Mesenchymal stem cell (in vitro differentiated cells and primary cell): ENCODE measurements at regions not wholly inside any gene's neighbourhood (a gene's known extent, or its start where the extent isn't known, plus 50 kb on each side); places are given as distances from the start of the nearest gene placed in this dataset.

Experiments
- DNase-seq: peaks from one replicate; pipeline ENCODE4 v3.0.0-alpha.2; 2013
- H2AFZ ChIP-seq: one replicate; pipeline ENCODE4 v1.6.1; 2013; ENCODE audit warnings: low read depth, mild to moderate bottlenecking, control low read depth, inconsistent platforms, low read length, moderate library complexity
- H2AK5ac ChIP-seq: 2 replicates; pipeline ENCODE4 v1.6.1; 2013; ENCODE audit warnings: low read length, moderate library complexity, mild to moderate bottlenecking, inconsistent platforms; ENCODE audit not compliant: severe bottlenecking
- H2BK120ac ChIP-seq: one replicate; pipeline ENCODE4 v1.6.1; 2013; ENCODE audit warnings: low read depth, mild to moderate bottlenecking, inconsistent platforms, low read length, moderate library complexity
- H2BK12ac ChIP-seq, 2 experiments: one replicate each; pipeline ENCODE4 v1.6.1; 2013; ENCODE audit warnings: inconsistent platforms in 2 of 2, low read length in 2 of 2, mild to moderate bottlenecking in 2 of 2, moderate library complexity in 2 of 2, control low read depth in 1 of 2
- H2BK15ac ChIP-seq: one replicate; pipeline ENCODE4 v1.6.1; 2013; ENCODE audit warnings: mild to moderate bottlenecking, low read depth, inconsistent platforms; ENCODE audit not compliant: poor library complexity, severe bottlenecking
- H2BK5ac ChIP-seq: 2 replicates; pipeline ENCODE4 v1.6.1; 2013; ENCODE audit warnings: low read depth, mild to moderate bottlenecking, low read length, control low read depth, inconsistent platforms; ENCODE audit not compliant: poor library complexity, severe bottlenecking
- H3K14ac ChIP-seq, 2 experiments: one replicate each; pipeline ENCODE4 v1.6.1; 2013; ENCODE audit warnings: inconsistent platforms in 2 of 2, low read length in 2 of 2, control low read depth in 1 of 2, mild to moderate bottlenecking in 1 of 2, moderate library complexity in 1 of 2
- H3K18ac ChIP-seq, 2 experiments: one replicate each; pipeline ENCODE4 v1.6.1; 2013; ENCODE audit warnings: inconsistent platforms in 2 of 2, low read length in 2 of 2, control low read depth in 1 of 2, low read depth in 1 of 2, mild to moderate bottlenecking in 1 of 2
- H3K23ac ChIP-seq, 2 experiments: one replicate each; pipeline ENCODE4 v1.6.1; 2013; ENCODE audit warnings: inconsistent platforms in 2 of 2, low read length in 2 of 2, mild to moderate bottlenecking in 2 of 2, moderate library complexity in 2 of 2, control low read depth in 1 of 2
- H3K27ac ChIP-seq: 2 replicates; pipeline ENCODE4 v1.5.1; 2013; ENCODE audit warnings: mild to moderate bottlenecking, moderate library complexity, low read length, control low read depth, inconsistent platforms; ENCODE audit not compliant: poor library complexity, severe bottlenecking
- H3K27me3 ChIP-seq, 2 experiments: 2 replicates each; pipeline versions ENCODE4 v1.6.1 to v1.7.0; 2013; ENCODE audit warnings: low read length in 2 of 2, mild to moderate bottlenecking in 2 of 2, moderate library complexity in 2 of 2, control low read depth in 1 of 2, inconsistent platforms in 1 of 2; ENCODE audit not compliant: control insufficient read depth in 1 of 2, insufficient read depth in 1 of 2
- H3K36me3 ChIP-seq, 2 experiments: 2 replicates each; pipeline versions ENCODE4 v1.6.1 to v1.7.0; 2013; ENCODE audit warnings: low read length in 2 of 2, control low read depth in 1 of 2, inconsistent platforms in 1 of 2, low read depth in 1 of 2, mild to moderate bottlenecking in 1 of 2; ENCODE audit not compliant: insufficient read depth in 2 of 2, control insufficient read depth in 1 of 2
- H3K4ac ChIP-seq, 2 experiments: one replicate each; pipeline ENCODE4 v1.6.1; 2013; ENCODE audit warnings: inconsistent platforms in 2 of 2, low read length in 2 of 2, mild to moderate bottlenecking in 2 of 2, moderate library complexity in 2 of 2, control low read depth in 1 of 2, low read depth in 1 of 2
- H3K4me1 ChIP-seq: 2 replicates; pipeline ENCODE4 v1.6.1; 2013; ENCODE audit warnings: low read depth, low read length, control low read depth; ENCODE audit not compliant: control insufficient read depth, insufficient read depth
- H3K4me2 ChIP-seq: 2 replicates; pipeline ENCODE4 v1.6.1; 2013; ENCODE audit warnings: low read length, mild to moderate bottlenecking, inconsistent platforms; ENCODE audit not compliant: poor library complexity, severe bottlenecking
- H3K4me3 ChIP-seq, 2 experiments: 2 replicates each; pipeline versions ENCODE4 v1.5.1 to v1.7.0; 2013; ENCODE audit warnings: low read length in 2 of 2, mild to moderate bottlenecking in 2 of 2, control low read depth in 1 of 2, low read depth in 1 of 2; ENCODE audit not compliant: insufficient read depth in 1 of 2
- H3K79me1 ChIP-seq: replicated peaks from 2 replicates; pipeline ENCODE4 v1.6.1; 2013; ENCODE audit warnings: mild to moderate bottlenecking, control low read depth, low read length, inconsistent platforms; ENCODE audit not compliant: poor library complexity, severe bottlenecking
- H3K9ac ChIP-seq: 2 replicates; pipeline ENCODE4 v1.7.0; 2013; ENCODE audit warnings: mild to moderate bottlenecking, low read length, moderate library complexity
- H3K9me3 ChIP-seq: 2 replicates; pipeline ENCODE4 v1.7.0; 2013; ENCODE audit warnings: mild to moderate bottlenecking, low read length; ENCODE audit not compliant: control insufficient read depth
- H4K8ac ChIP-seq: one replicate; pipeline ENCODE4 v1.6.1; 2013; ENCODE audit warnings: inconsistent platforms, mild to moderate bottlenecking, low read length, moderate library complexity
- H4K91ac ChIP-seq: one replicate; pipeline ENCODE4 v1.6.1; 2013; ENCODE audit warnings: mild to moderate bottlenecking, low read length, inconsistent platforms
- WGBS: methylation state at CpG from one replicate; pipeline ENCODE4 v1.1.7; 2013; ENCODE audit warnings: mixed read lengths; 5-methylcytosine and 5-hydroxymethylcytosine counted together

DNA sequence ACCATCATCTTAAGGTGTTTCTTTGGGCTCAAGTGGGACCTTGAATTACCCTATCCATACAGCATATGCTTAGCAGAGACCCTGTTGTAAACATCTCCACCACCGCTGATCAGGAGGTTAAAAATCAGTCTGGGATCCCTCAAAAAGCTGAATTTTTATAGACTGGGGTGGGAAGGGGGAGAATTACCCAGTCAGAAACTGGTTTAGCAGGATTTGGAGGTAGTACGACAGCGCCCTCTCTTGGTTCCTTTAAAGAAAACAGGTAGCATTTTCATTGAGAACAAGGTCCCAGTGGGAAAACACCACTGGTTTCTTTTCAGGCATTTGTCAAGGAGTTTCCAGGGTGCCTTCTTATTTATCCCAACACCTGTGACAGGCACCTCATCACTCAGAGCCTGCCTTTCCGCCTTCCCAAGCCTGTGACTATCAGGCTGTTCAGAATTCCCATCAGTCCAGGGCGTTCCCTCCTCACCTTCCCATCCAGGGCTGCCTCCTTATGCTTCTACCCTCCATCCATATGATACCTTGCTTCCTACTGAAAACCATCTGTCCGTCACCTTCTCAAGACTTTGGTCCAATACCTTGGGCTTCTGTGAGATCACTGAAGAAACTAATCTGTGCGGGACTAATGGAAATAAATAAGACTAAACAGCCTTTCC lies 203.8 kb upstream of the RAI14 start:
- H3K79me1 ChIP-seq: no peaks in the 10 kb centered on the region
- H3K18ac ChIP-seq: no peak overlapping the region

DNA sequence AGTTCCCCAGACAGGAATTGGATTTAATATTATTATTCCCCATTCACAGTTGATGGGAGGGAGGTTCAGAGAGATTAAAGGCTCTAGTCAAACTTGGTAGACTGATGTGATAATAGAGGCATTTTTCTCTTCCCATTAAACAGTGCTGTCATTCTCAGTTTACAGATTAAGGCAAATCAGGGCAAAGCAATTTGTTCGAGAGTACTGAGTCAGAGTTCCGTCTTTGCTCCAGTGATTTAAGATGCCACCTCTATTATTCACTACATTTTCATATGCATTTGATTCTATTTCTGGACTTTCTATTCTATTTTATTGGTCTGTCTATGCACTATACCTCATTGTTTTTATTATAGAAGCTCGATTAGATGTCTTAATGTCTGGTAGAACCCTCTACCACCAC lies 201.0 kb upstream of the RAI14 start:
- H2BK12ac ChIP-seq: no peak overlapping the region
- no peaks in the 10 kb centered on the region for H3K9me3 ChIP-seq
- no peak overlapping the region for H2BK120ac ChIP-seq
- H3K36me3 ChIP-seq: no peaks in the 10 kb centered on the region
- DNase-seq: no peak
- H3K4ac ChIP-seq: no peak overlapping the region
- no peak overlapping the region for H3K9ac ChIP-seq
- 90% methylated on average over 3 of the region's 3 CpGs for WGBS
- no peaks in the 10 kb centered on the region for H3K4me1 ChIP-seq
- no peak overlapping the region for H4K8ac ChIP-seq
- no peak overlapping the region for H3K27ac ChIP-seq
- H3K4me2 ChIP-seq: no peak overlapping the region
- H2AFZ ChIP-seq: no peak overlapping the region
- no peak overlapping the region for H4K91ac ChIP-seq
- H2AK5ac ChIP-seq: no peak overlapping the region
- no peak overlapping the region for H3K18ac ChIP-seq
- no peak overlapping the region for H3K4me3 ChIP-seq
- H3K79me1 ChIP-seq: no peaks in the 10 kb centered on the region
- peaks cover 11 to 39% of the 10 kb centered on the region in 2 experiments for H3K27me3 ChIP-seq
- no peak overlapping the region for H3K14ac ChIP-seq
- H2BK5ac ChIP-seq: no peak overlapping the region
- H3K23ac ChIP-seq: no peak overlapping the region
- H2BK15ac ChIP-seq: no peak overlapping the region

More for the DNA sequence above, 203.8 kb upstream of the RAI14 start:
- Histone ChIP-seq H3K4me1 (no peaks in the 10 kb centered on the region), H3K4me3 (no peak overlapping the region), H2BK120ac (no peak overlapping the region), H2AFZ (no peak overlapping the region), H2BK12ac (no peak overlapping the region), H3K36me3 (no peaks in the 10 kb centered on the region), H2BK5ac (no peak overlapping the region), H3K27ac (no peak overlapping the region), H3K9ac (no peak overlapping the region), H3K9me3 (no peaks in the 10 kb centered on the region), H3K4me2 (no peak overlapping the region), H3K27me3 (peaks cover 20 to 62% of the 10 kb centered on the region in 2 experiments), H3K4ac (no peak overlapping the region), H2BK15ac (no peak overlapping the region), H3K14ac (no peak overlapping the region), H3K23ac (no peak overlapping the region), H4K8ac (no peak overlapping the region), H4K91ac (no peak overlapping the region), H2AK5ac (no peak overlapping the region)
- 42% methylated on average over 6 of the region's 7 CpGs for WGBS
- DNase-seq: peak; percentile 35

DNA sequence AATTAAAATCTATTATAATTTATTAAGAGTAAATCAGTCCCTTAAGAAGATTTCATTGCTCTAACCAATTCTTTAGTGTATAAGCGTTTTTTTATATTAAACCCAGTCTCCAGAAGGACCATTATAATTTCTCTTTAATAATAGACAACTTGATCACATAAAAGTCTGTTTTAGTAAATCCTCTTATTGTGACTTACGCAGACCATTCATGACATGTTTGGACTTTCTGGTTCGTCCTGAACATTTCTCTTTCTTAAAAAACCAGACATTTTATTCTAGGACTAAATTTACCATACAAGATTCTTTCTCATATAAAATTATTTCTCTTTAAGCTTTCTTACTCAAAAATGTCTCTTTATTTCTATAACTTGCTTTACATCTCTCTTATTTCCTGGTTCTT lies 196.2 kb upstream of the RAI14 start:
- no peak overlapping the region for H3K27ac ChIP-seq
- H3K9me3 ChIP-seq: peaks cover 5% of the 10 kb centered on the region
- H3K4me1 ChIP-seq: no peaks in the 10 kb centered on the region
- no peak overlapping the region for H3K23ac ChIP-seq
- 52% methylated on average over 2 of the region's 3 CpGs for WGBS
- H3K18ac ChIP-seq: no peak overlapping the region
- no peak for DNase-seq
- no peak overlapping the region for H3K14ac ChIP-seq
- no peak overlapping the region for H2BK5ac ChIP-seq
- H2BK15ac ChIP-seq: no peak overlapping the region
- no peak overlapping the region for H3K4me2 ChIP-seq
- no peak overlapping the region for H2BK12ac ChIP-seq
- H3K4ac ChIP-seq: no peak overlapping the region
- no peaks in the 10 kb centered on the region for H3K36me3 ChIP-seq
- H3K27me3 ChIP-seq: no peaks in the 10 kb centered on the region
- no peak overlapping the region for H2AFZ ChIP-seq
- H2BK120ac ChIP-seq: no peak overlapping the region
- H4K91ac ChIP-seq: no peak overlapping the region
- H3K4me3 ChIP-seq: no peak overlapping the region
- no peak overlapping the region for H3K9ac ChIP-seq
- H3K79me1 ChIP-seq: no peaks in the 10 kb centered on the region
- H2AK5ac ChIP-seq: no peak overlapping the region
- H4K8ac ChIP-seq: no peak overlapping the region

DNA sequence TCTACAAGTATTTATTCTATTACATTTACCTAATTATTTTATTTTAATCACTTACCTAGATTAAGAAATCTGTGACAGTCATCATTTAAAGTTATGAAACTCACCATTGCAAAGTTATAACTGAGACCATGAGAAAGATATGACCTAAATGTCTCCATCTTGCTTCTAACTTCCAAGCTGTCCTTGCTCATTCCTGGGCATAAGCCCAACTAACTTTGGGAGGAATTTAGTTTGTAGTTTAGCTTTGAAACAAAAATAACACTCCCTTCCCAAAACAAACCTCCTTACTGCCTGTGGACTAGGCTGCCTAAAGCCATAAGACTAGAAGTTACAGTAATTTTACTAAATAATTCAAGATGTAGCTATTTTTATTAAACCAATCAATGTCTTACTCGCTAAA lies 195.6 kb upstream of the RAI14 start:
- Histone ChIP-seq H3K4me3 (no peak overlapping the region), H3K23ac (no peak overlapping the region), H2BK15ac (no peak overlapping the region), H2AK5ac (no peak overlapping the region), H3K9me3 (peaks cover 5% of the 10 kb centered on the region), H3K9ac (no peak overlapping the region), H2BK5ac (no peak overlapping the region), H3K18ac (no peak overlapping the region), H3K27me3 (no peaks in the 10 kb centered on the region), H3K79me1 (no peaks in the 10 kb centered on the region), H3K14ac (no peak overlapping the region), H3K4me2 (no peak overlapping the region), H3K4ac (no peak overlapping the region), H2AFZ (no peak overlapping the region), H3K4me1 (no peaks in the 10 kb centered on the region), H2BK120ac (no peak overlapping the region), H3K27ac (no peak overlapping the region), H4K8ac (no peak overlapping the region), H4K91ac (no peak overlapping the region), H2BK12ac (no peak overlapping the region), H3K36me3 (no peaks in the 10 kb centered on the region)
- WGBS: 64% methylated on average over 1 of the region's 1 CpG
- no peak for DNase-seq
